ENCODE measurements at regions not wholly inside any gene's neighbourhood (a gene's known extent, or its start where the extent isn't known, plus 50 kb on each side); places are given as distances from the start of the nearest gene placed in this dataset.
A peak's percentile ranks its signal among the peaks of the same experiment; 100 is the strongest.

DNA sequence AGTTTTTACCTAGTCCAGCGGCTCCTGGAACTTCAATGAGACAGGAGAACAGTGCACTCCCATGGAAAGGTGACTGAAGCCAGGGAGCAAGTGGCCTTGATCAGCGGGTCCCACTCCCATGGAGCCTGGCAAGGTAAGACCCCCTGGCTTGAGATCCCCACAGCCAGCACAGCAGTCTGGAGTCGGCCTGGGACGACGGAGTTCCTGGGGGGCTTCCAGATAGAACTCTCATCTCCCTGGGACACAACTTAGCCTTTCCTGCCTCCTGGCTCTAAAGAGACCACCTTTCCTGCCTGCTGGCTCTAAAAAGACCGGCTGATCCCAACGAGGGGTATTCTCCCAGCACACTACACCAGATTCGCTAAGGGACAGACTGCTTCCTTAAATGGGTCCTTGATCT, 1279.0 kb upstream of the GOT2 start:
- 87% methylated on average over 8 of the region's 8 CpGs for WGBS, 2 donors
- intact Hi-C loops (cut with DNase I), result no loop called here
- no peaks in the 10 kb centered on the region for H3K27me3 ChIP-seq
- H3K4me1 ChIP-seq, result no peaks in the 10 kb centered on the region
- H3K9me3 ChIP-seq, result no peaks in the 10 kb centered on the region
- H3K27ac ChIP-seq, result no peak overlapping the region
- peak; percentile 46 for DNase-seq
- no peak overlapping the region for H3K4me3 ChIP-seq
- H3K36me3 ChIP-seq, result no peaks in the 10 kb centered on the region
- TF ChIP-seq, protein P1, sequence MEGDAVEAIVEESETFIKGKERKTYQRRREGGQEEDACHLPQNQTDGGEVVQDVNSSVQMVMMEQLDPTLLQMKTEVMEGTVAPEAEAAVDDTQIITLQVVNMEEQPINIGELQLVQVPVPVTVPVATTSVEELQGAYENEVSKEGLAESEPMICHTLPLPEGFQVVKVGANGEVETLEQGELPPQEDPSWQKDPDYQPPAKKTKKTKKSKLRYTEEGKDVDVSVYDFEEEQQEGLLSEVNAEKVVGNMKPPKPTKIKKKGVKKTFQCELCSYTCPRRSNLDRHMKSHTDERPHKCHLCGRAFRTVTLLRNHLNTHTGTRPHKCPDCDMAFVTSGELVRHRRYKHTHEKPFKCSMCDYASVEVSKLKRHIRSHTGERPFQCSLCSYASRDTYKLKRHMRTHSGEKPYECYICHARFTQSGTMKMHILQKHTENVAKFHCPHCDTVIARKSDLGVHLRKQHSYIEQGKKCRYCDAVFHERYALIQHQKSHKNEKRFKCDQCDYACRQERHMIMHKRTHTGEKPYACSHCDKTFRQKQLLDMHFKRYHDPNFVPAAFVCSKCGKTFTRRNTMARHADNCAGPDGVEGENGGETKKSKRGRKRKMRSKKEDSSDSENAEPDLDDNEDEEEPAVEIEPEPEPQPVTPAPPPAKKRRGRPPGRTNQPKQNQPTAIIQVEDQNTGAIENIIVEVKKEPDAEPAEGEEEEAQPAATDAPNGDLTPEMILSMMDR (IDR thresholded peaks at IDR 0.05), result no peak
- TF ChIP-seq POLR2A (IDR thresholded peaks at IDR 0.05), result no peak
- TF ChIP-seq POLR2AphosphoS5 (IDR thresholded peaks at IDR 0.05), result no peak
- TF ChIP-seq EP300 (IDR thresholded peaks at IDR 0.05), result no peak

DNA sequence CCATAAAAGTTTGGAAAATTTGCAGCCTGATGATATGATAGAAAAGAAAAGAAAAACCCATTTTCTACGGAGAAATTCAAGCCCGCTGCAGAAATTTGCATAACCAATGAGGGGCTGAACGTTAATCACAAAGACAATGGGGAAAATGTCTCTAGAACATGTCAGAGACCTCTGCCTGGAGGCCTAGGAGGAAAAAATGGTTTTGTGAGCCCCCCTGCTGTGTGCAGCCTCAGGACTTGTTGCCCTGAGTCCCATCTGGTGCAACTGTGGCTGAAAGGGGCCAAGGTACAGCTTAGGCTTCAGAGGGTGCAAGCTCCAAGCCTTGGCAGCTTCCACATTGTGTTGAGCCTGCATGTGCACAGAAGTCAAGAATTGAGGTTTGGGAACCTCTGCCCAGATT, 1267.4 kb upstream of the GOT2 start:
- no peak overlapping the region for H3K27ac ChIP-seq
- DNase-seq, result no peak
- H3K4me3 ChIP-seq, result no peak overlapping the region
- H3K36me3 ChIP-seq, result no peaks in the 10 kb centered on the region
- intact Hi-C loops (cut with DNase I), result no loop called here
- WGBS, 2 donors, result 53 to 57% methylated on average over 3 of the region's 3 CpGs
- H3K27me3 ChIP-seq, result no peaks in the 10 kb centered on the region
- TF ChIP-seq EP300 (IDR thresholded peaks at IDR 0.05) (no peak), POLR2AphosphoS5 (IDR thresholded peaks at IDR 0.05) (no peak), POLR2A (IDR thresholded peaks at IDR 0.05) (no peak)
- TF ChIP-seq, protein P1 (IDR thresholded peaks at IDR 0.05), result no peak
- H3K4me1 ChIP-seq, result no peaks in the 10 kb centered on the region
- peaks cover 0 to 4% (median 0%) of the 10 kb centered on the region in 4 donors for H3K9me3 ChIP-seq

DNA sequence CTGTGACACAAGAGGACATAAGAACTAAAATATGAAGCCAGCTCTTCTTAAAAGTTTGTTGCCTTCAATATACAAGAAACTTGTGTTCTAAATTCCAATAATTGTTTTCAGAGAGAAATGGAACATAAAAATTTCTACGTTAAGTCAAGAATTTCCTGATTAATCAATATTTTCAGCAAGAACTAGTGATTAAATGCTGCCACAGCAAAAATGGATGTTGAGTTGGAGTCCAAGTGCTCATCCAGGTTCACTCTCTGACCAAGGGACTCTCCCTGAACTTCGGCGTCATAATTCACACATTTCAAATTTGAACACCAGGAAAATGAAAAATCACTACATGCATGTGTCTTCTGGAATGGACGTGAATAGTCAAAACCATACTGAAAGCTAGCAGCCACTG, 1263.6 kb upstream of the GOT2 start:
- WGBS, 2 donors, result 94 to 95% methylated on average over 4 of the region's 4 CpGs
- Histone ChIP-seq H3K4me3 (no peak overlapping the region), H3K4me1 (no peaks in the 10 kb centered on the region), H3K36me3 (no peaks in the 10 kb centered on the region), H3K27ac (no peak overlapping the region), H3K27me3 (no peaks in the 10 kb centered on the region), H3K9me3 (peaks cover 0 to 7% (median 0%) of the 10 kb centered on the region in 4 donors)
- intact Hi-C loops (cut with DNase I), result no loop called here
- no peak for DNase-seq
- TF ChIP-seq EP300 (IDR thresholded peaks at IDR 0.05), result no peak
- TF ChIP-seq POLR2A (IDR thresholded peaks at IDR 0.05), result no peak
- TF ChIP-seq POLR2AphosphoS5 (IDR thresholded peaks at IDR 0.05), result no peak
- TF ChIP-seq, protein P1 (IDR thresholded peaks at IDR 0.05), result no peak

DNA sequence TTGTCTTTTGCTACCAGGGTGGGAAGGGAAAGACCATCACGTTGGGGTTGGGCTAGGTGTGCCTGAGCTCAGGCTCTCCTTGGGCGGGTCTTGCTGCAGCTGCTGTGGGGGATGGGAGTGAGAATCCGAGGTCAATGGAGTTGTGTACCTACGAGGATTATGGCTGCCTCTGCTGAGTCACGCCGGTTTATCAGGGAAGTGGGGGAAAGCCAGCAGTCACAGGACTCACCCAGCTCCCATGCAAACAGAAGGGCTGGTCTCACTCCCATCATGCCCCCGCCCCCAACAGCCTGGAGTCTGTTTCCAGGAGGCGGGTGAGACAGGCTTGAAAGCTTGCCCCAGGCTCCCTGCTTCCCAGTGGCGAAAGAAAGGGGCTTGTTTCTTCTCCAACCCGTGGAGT, 1259.0 kb upstream of the GOT2 start:
- intact Hi-C loops (cut with DNase I), result no loop called here
- DNase-seq, result no peak
- 73 to 82% methylated on average over 10 of the region's 10 CpGs for WGBS, 2 donors

More for the DNA sequence above, 1259.0 kb upstream of the GOT2 start:
- H3K4me1 ChIP-seq, result no peaks in the 10 kb centered on the region
- H3K27ac ChIP-seq, result no peak overlapping the region
- H3K9me3 ChIP-seq, result peaks cover 0 to 6% (median 2%) of the 10 kb centered on the region in 4 donors
- H3K4me3 ChIP-seq, result no peak overlapping the region
- H3K27me3 ChIP-seq, result no peaks in the 10 kb centered on the region
- no peak for TF ChIP-seq POLR2A (IDR thresholded peaks at IDR 0.05)
- no peak for TF ChIP-seq EP300 (IDR thresholded peaks at IDR 0.05)
- TF ChIP-seq, protein P1 (IDR thresholded peaks at IDR 0.05), result no peak
- no peak for TF ChIP-seq POLR2AphosphoS5 (IDR thresholded peaks at IDR 0.05)
- H3K36me3 ChIP-seq, result no peaks in the 10 kb centered on the region
